ENCODE measurements at regions not wholly inside any gene's neighbourhood (a gene's known extent, or its start where the extent isn't known, plus 50 kb on each side); places are given as distances from the start of the nearest gene placed in this dataset.

GRCh38 chr10:3844491-3845025 is 59.5 kb upstream of the KLF6 start:
- Histone ChIP-seq H3F3A (ENCODE audit: insufficient read depth) (no peaks in the 10 kb centered on the region), H3K27ac (ENCODE audit: low read depth, low read length) (no peak overlapping the region), H2AFZ (ENCODE audit: low read depth, low read length, severe bottlenecking) (no peak overlapping the region), H3K4me3 (ENCODE audit: insufficient read depth, low read length, poor library complexity, severe bottlenecking) (no peak overlapping the region), H3K9me2 (replicated peaks; ENCODE audit: insufficient read depth, low read length) (no peaks in the 10 kb centered on the region), H3K4me2 (ENCODE audit: low read depth, low read length, poor library complexity, severe bottlenecking) (no peak overlapping the region), H4K20me1 (ENCODE audit: low read depth, low read length) (no peaks in the 10 kb centered on the region), H3K27me3 (ENCODE audit: low read length) (no peaks in the 10 kb centered on the region), H3K36me3 (ENCODE audit: low read length) (no peaks in the 10 kb centered on the region), H3K9me3 (ENCODE audit: insufficient read depth, low read length) (no peaks in the 10 kb centered on the region), H3K9ac (ENCODE audit: low read length) (no peak overlapping the region), H3K79me2 (ENCODE audit: insufficient read depth, low read length) (no peaks in the 10 kb centered on the region)
- TF ChIP-seq CTCF (IDR thresholded peaks at IDR 0.05; ENCODE audit: insufficient read depth, low read length, poor library complexity, severe bottlenecking) (no peak), EZH2phosphoT487 (conservative IDR thresholded peaks at IDR 0.05; ENCODE audit: low read length) (no peak)

- Histone ChIP-seq H3F3A (ENCODE audit: insufficient read depth) (no peaks in the 10 kb centered on the region), H3K36me3 (ENCODE audit: low read length) (no peaks in the 10 kb centered on the region), H4K20me1 (ENCODE audit: low read depth, low read length) (no peaks in the 10 kb centered on the region), H3K79me2 (ENCODE audit: insufficient read depth, low read length) (no peaks in the 10 kb centered on the region), H3K9me2 (replicated peaks; ENCODE audit: insufficient read depth, low read length) (no peaks in the 10 kb centered on the region), H3K27me3 (ENCODE audit: low read length) (no peaks in the 10 kb centered on the region), H3K9ac (ENCODE audit: low read length) (no peak overlapping the region), H3K4me3 (ENCODE audit: insufficient read depth, low read length, poor library complexity, severe bottlenecking) (no peak overlapping the region), H3K4me2 (ENCODE audit: low read depth, low read length, poor library complexity, severe bottlenecking) (no peak overlapping the region), H3K9me3 (ENCODE audit: insufficient read depth, low read length) (no peaks in the 10 kb centered on the region), H2AFZ (ENCODE audit: low read depth, low read length, severe bottlenecking) (no peak overlapping the region), H3K27ac (ENCODE audit: low read depth, low read length) (no peak overlapping the region)
- TF ChIP-seq CTCF (IDR thresholded peaks at IDR 0.05; ENCODE audit: insufficient read depth, low read length, poor library complexity, severe bottlenecking), result no peak
- no peak for TF ChIP-seq EZH2phosphoT487 (conservative IDR thresholded peaks at IDR 0.05; ENCODE audit: low read length)
These were observed 53.7 kb upstream of the KLF6 start for GRCh38 chr10:3838460-3839437.

- Histone ChIP-seq H3K9me3 (ENCODE audit: insufficient read depth, low read length) (no peaks in the 10 kb centered on the region), H2AFZ (ENCODE audit: low read depth, low read length, severe bottlenecking) (no peak overlapping the region), H3K36me3 (ENCODE audit: low read length) (no peaks in the 10 kb centered on the region), H3K27ac (ENCODE audit: low read depth, low read length) (no peak overlapping the region), H3F3A (ENCODE audit: insufficient read depth) (no peaks in the 10 kb centered on the region), H3K79me2 (ENCODE audit: insufficient read depth, low read length) (no peaks in the 10 kb centered on the region), H4K20me1 (ENCODE audit: low read depth, low read length) (no peaks in the 10 kb centered on the region), H3K9ac (ENCODE audit: low read length) (no peak overlapping the region), H3K9me2 (replicated peaks; ENCODE audit: insufficient read depth, low read length) (no peaks in the 10 kb centered on the region), H3K4me3 (ENCODE audit: insufficient read depth, low read length, poor library complexity, severe bottlenecking) (no peak overlapping the region), H3K4me2 (ENCODE audit: low read depth, low read length, poor library complexity, severe bottlenecking) (no peak overlapping the region), H3K27me3 (ENCODE audit: low read length) (no peaks in the 10 kb centered on the region)
- TF ChIP-seq EZH2phosphoT487 (conservative IDR thresholded peaks at IDR 0.05; ENCODE audit: low read length), result no peak
- no peak for TF ChIP-seq CTCF (IDR thresholded peaks at IDR 0.05; ENCODE audit: insufficient read depth, low read length, poor library complexity, severe bottlenecking)
These were observed 52.8 kb upstream of the KLF6 start for GRCh38 chr10:3837647-3838459.
